ENCODE measurements at regions not wholly inside any gene's neighbourhood (a gene's known extent, or its start where the extent isn't known, plus 50 kb on each side); places are given as distances from the start of the nearest gene placed in this dataset.

GRCh38 chr6:106870069-106870468 is 104.5 kb downstream of the CD24 start (continued):
- TF ChIP-seq NRF1 (conservative IDR thresholded peaks at IDR 0.05; ENCODE audit: low read depth, low read length) (no peak), LARP7 (IDR thresholded peaks at IDR 0.05) (no peak), TCF3 (IDR thresholded peaks at IDR 0.05; ENCODE audit: borderline replicate concordance, insufficient read depth, low read depth, low read length) (no peak), NFYA (IDR thresholded peaks at IDR 0.05; ENCODE audit: borderline replicate concordance, low read depth, low read length) (no peak)

GRCh38 chr6:106869203-106869602 is 105.3 kb downstream of the CD24 start:
- no peak overlapping the region for H2AFZ ChIP-seq (ENCODE audit: control insufficient read depth, low read depth, low read length)
- H3K79me2 ChIP-seq (ENCODE audit: control insufficient read depth, insufficient read depth, low read length), result no peaks in the 10 kb centered on the region
- FAIRE-seq, result no peak
- no peak overlapping the region for H3K4me3 ChIP-seq
- H3K9me3 ChIP-seq (replicated peaks; ENCODE audit: control insufficient read depth, insufficient read depth, low read length), result no peaks in the 10 kb centered on the region; the same call in 2 of the 3 replicates
- no peaks in the 10 kb centered on the region for H3K36me3 ChIP-seq (ENCODE audit: control insufficient read depth in 2 of 2, insufficient read depth in 2 of 2, low read length in 1 of 2)
- SMC1A ChIA-PET (ENCODE audit: uncharacterized antibody, unreplicated experiment), result interaction anchor here (0.6 to 1.2 kb wide), 2 partner anchors 167 to 310 kb away, joined by 3 read pairs; no protein-coding TSS in a partner anchor
- no peaks in the 10 kb centered on the region for H3K27me3 ChIP-seq (replicated peaks in 1 of 2; ENCODE audit: control insufficient read depth in 2 of 2, insufficient read depth in 2 of 2, low read length in 1 of 2)
- no peak for DNase-seq (ENCODE audit: low read depth, low spot score)
- WGBS (ENCODE audit: insufficient coverage, insufficient replicate concordance, low lambda C conversion rate, missing lambda C conversion rate), result 66% methylated on average over 5 of the region's 5 CpGs
- CTCF ChIA-PET, result no interaction called here
- in situ Hi-C loops (cut with MboI) (no loop called here), intact Hi-C loops (cut with micrococcal nuclease; ENCODE audit: unreplicated experiment) (no loop called here)
- POLR2A ChIA-PET, result no interaction called here
- BruUV-seq (replicated peaks), result no TSS peak
- H3K27ac ChIP-seq (ENCODE audit: control insufficient read depth, insufficient read depth), result no peak overlapping the region
- RAD21 ChIA-PET (ENCODE audit: unreplicated experiment), result no interaction called here
- no peak overlapping the region for H3K9ac ChIP-seq (ENCODE audit: control insufficient read depth, insufficient read depth, low read length)
- no peaks in the 10 kb centered on the region for H3K4me1 ChIP-seq (ENCODE audit: control insufficient read depth, insufficient read depth, low read length)
- no peaks in the 10 kb centered on the region for H4K20me1 ChIP-seq (ENCODE audit: control insufficient read depth, insufficient read depth)
- H3K4me2 ChIP-seq (ENCODE audit: control insufficient read depth, insufficient read depth), result no peak overlapping the region
- no peak for ATAC-seq
- TF ChIP-seq ASH2L (IDR thresholded peaks at IDR 0.05; ENCODE audit: borderline replicate concordance, low read depth) (no peak), BCL3 (IDR thresholded peaks at IDR 0.05; ENCODE audit: borderline replicate concordance, insufficient read depth, low read depth, low read length, poor library complexity, severe bottlenecking) (no peak), PBX3 (IDR thresholded peaks at IDR 0.05; ENCODE audit: insufficient replicate concordance, low read depth, low read length) (no peak), FOS (IDR thresholded peaks at IDR 0.05; ENCODE audit: borderline replicate concordance, extremely low read depth, insufficient read length) (no peak), WRNIP1 (IDR thresholded peaks at IDR 0.05; ENCODE audit: borderline replicate concordance, low read depth, low read length) (no peak), RUNX3 (IDR thresholded peaks at IDR 0.05; ENCODE audit: low read length) (no peak), USF2 (IDR thresholded peaks at IDR 0.05; ENCODE audit: borderline replicate concordance, low read depth, low read length) (no peak), CHD2 (IDR thresholded peaks at IDR 0.05; ENCODE audit: borderline replicate concordance, low read depth, low read length) (no peak), HDAC6 (IDR thresholded peaks at IDR 0.05; ENCODE audit: unreplicated experiment) (no peak), MTA3 (IDR thresholded peaks at IDR 0.05; ENCODE audit: borderline replicate concordance, low read length) (no peak), RELB (IDR thresholded peaks at IDR 0.05; ENCODE audit: low read depth) (no peak), RCOR1 (conservative IDR thresholded peaks at IDR 0.05; ENCODE audit: low read depth, low read length) (no peak), GABPA (IDR thresholded peaks at IDR 0.05; ENCODE audit: low read depth) (no peak), HSF1 (IDR thresholded peaks at IDR 0.05; ENCODE audit: low read depth, low read length) (no peak)
